ENCODE measurements at regions not wholly inside any gene's neighbourhood (a gene's known extent, or its start where the extent isn't known, plus 50 kb on each side); places are given as distances from the start of the nearest gene placed in this dataset.

- 0% methylated on average over 2 of the region's 2 CpGs for WGBS (ENCODE audit: insufficient coverage, insufficient replicate concordance, low lambda C conversion rate, missing lambda C conversion rate)
- CTCF ChIA-PET: no interaction called here
- Histone ChIP-seq H3K9ac (ENCODE audit: control insufficient read depth, insufficient read depth, low read length) (no peak overlapping the region), H3K36me3 (ENCODE audit: control insufficient read depth in 2 of 2, insufficient read depth in 2 of 2, low read length in 1 of 2) (no peaks in the 10 kb centered on the region), H3K4me2 (ENCODE audit: control insufficient read depth, insufficient read depth) (no peak overlapping the region), H3K9me3 (replicated peaks; ENCODE audit: control insufficient read depth, insufficient read depth, low read length) (no peaks in the 10 kb centered on the region), H3K27me3 (replicated peaks in 1 of 2; ENCODE audit: control insufficient read depth in 2 of 2, insufficient read depth in 2 of 2, low read length in 1 of 2) (no peaks in the 10 kb centered on the region), H2AFZ (ENCODE audit: control insufficient read depth, low read depth, low read length) (no peak overlapping the region), H3K4me3 (no peak overlapping the region), H3K79me2 (ENCODE audit: control insufficient read depth, insufficient read depth, low read length) (no peaks in the 10 kb centered on the region), H3K4me1 (ENCODE audit: control insufficient read depth, insufficient read depth, low read length) (no peaks in the 10 kb centered on the region), H4K20me1 (ENCODE audit: control insufficient read depth, insufficient read depth) (no peaks in the 10 kb centered on the region), H3K27ac (ENCODE audit: control insufficient read depth, insufficient read depth) (no peak overlapping the region)
- SMC1A ChIA-PET (ENCODE audit: uncharacterized antibody, unreplicated experiment): no interaction called here
- RAD21 ChIA-PET (ENCODE audit: unreplicated experiment): no interaction called here
- in situ Hi-C loops (cut with MboI) (no loop called here), intact Hi-C loops (cut with micrococcal nuclease; ENCODE audit: unreplicated experiment) (loop anchor here (10.0 kb wide), 1 partner anchor 59 kb away; no protein-coding TSS in a partner anchor)
- DNase-seq (ENCODE audit: low read depth, low spot score) (no peak), FAIRE-seq (no peak), ATAC-seq (no peak)
- TF ChIP-seq NR2C2 (IDR thresholded peaks at IDR 0.05; ENCODE audit: borderline replicate concordance, control insufficient read depth, insufficient read length, low read depth) (no peak), GABPA (IDR thresholded peaks at IDR 0.05; ENCODE audit: low read depth) (no peak), RCOR1 (conservative IDR thresholded peaks at IDR 0.05; ENCODE audit: low read depth, low read length) (no peak), EZH2 (IDR thresholded peaks at IDR 0.05; ENCODE audit: borderline replicate concordance, control insufficient read depth, low read depth, low read length) (no peak), CBX5 (IDR thresholded peaks at IDR 0.05; ENCODE audit: low read depth) (no peak)
- TF ChIP-seq, protein P1, sequence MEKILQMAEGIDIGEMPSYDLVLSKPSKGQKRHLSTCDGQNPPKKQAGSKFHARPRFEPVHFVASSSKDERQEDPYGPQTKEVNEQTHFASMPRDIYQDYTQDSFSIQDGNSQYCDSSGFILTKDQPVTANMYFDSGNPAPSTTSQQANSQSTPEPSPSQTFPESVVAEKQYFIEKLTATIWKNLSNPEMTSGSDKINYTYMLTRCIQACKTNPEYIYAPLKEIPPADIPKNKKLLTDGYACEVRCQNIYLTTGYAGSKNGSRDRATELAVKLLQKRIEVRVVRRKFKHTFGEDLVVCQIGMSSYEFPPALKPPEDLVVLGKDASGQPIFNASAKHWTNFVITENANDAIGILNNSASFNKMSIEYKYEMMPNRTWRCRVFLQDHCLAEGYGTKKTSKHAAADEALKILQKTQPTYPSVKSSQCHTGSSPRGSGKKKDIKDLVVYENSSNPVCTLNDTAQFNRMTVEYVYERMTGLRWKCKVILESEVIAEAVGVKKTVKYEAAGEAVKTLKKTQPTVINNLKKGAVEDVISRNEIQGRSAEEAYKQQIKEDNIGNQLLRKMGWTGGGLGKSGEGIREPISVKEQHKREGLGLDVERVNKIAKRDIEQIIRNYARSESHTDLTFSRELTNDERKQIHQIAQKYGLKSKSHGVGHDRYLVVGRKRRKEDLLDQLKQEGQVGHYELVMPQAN (conservative IDR thresholded peaks at IDR 0.05): no peak
- POLR2A ChIA-PET: no interaction called here
- BruUV-seq (replicated peaks): no TSS peak
These were observed 453.2 kb upstream of the CDIN1 start for GRCh38 chr15:36126194-36126593.

Measured in GM12878 (cell line).